GM18909 (cell line): ENCODE measurements at regions not wholly inside any gene's neighbourhood (a gene's known extent, or its start where the extent isn't known, plus 50 kb on each side); places are given as distances from the start of the nearest gene placed in this dataset.
"Not testable (repeated sequence)": the region's sequence is repeated elsewhere in the genome, so short reads cannot be mapped to it uniquely, and the experiment has no call there.

Experiments used
- ATAC-seq: cut with Tn5 transposase; IDR thresholded peaks from one replicate; pipeline ENCODE4 v1.9.1; 2021; ENCODE audit warnings: mild to moderate bottlenecking; ENCODE audit not compliant: unreplicated experiment, poor library complexity

DNA sequence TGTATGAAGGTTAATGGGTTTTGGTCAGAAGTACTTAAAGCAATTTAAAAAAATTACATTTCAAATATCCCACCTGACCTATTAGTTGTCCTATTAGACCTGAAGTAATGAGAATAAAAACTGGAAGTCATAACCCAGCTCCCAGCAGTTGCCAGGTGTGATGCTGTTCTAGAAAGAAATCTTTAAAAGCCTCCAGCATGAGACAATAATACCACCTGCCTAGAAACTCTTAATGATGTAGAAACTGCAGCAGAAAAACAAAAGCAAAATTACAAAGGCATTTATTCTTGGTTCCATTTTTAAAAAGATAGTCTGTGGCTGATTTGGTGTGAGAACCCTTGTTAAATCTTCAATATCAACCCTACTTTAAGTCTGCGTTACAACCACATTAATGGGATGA, 1137.7 kb upstream of the TENM3 start:
- ATAC-seq = no peak

DNA sequence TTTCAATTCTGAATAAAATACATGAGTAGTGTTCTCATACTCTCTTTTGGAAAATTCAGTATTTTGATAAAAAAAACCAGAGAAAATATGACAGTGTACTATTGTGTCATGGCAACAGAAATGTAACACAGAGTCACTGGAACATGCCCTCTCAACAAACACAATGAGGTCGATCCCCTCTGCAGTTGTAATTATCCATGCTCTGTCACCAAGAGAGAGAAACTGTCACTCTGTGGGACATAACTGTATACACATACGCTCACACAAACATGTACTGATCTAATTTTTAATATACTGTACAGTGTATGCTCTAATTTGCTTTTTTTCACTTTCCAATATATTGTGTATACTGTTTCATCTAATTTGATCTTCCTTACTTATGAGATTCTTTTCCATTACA, 1136.8 kb upstream of the TENM3 start:
- ATAC-seq = no peak

DNA sequence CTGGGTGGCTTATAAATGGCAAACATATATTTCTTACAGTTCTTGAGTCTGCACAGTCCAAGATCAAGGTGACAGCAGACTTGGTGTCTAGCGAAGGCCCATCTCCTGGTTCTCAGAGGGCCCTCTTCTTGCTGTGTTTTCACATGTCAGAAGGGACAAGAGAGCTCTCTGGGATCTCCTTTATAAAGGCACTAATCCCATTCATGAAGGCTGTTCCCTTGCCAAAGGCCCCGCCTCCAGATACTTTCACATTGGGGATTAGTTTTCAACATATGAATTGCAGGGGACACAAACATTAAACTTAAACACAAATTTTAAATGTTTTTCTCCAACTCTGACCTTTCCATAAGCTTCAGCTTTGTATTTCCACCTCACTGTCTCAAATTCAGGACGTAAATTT, 1135.0 kb upstream of the TENM3 start:
- ATAC-seq = no peak

DNA sequence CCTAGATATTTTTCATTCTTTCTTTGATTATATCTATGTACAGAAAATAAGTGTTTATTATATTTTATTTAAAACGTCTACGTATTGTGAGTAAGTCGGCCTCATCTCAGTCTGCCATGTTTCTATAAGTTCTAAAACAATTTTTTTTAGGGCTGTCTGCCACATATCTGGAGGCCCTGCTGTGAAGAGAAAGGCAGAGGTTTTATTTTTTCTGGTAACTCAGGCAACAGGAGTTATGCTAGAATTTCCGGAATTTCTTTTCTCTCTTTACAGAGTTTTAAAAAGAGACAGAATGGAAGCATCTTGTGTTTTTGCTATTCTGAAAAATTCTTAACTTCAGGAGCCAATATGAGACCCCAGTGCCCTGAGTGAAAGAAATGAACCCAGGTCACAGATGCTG, 1124.0 kb upstream of the TENM3 start:
- ATAC-seq = no peak

DNA sequence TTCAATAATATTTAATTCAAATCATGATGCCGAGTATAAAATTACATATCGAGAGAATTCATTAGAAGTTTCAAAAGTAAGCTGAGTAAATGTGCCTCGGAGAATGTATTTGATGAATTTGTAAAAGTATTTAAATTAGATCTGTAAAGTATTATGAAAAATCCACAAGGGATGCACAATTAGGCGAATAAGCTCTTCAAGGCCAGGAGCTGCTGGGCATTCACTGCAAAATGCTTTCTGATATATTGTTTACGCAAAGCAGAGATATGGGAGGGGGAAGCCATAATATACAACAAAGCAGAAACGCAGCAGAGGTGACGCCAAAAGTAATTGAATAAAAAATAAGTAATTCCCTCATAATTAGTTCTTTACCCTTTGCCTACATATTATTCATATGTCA, 1121.5 kb upstream of the TENM3 start:
- ATAC-seq = no peak

DNA sequence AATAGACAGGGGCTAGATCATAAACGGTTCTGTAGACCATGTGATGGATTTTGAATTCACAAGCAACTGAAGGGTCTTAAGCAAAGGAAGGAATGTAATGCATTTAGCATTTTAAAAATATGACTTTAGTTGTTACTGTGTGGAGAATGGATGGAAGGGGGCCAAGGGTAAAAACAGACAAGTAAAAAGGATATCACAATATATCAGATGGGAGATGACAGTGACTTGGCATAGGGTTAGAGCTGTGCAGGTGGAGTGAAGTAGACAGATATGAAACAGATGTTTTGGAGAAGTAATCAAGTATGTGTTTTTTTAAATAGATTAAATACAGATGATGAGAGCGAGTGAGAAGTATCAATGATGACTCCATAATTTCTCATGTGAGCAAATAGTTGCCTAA, 1116.0 kb upstream of the TENM3 start:
- no peak for ATAC-seq

DNA sequence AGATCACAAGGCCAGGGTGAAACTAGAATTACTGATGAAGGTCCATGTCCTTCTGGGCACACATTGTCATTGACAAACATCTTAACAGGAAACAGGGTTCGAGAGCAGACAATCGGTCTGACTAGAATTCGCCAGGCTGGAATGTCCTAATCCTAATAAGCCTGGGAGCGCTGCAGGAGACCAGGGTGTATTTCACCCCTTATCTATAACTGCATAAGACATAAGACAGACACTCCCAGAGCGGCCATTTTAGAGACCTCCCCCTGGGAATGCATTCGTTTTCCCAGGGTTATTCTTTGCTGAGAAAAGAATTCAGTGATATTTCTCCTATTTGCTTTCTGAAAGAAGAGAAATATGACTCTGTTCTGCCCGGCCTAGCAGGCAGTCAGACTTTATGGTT, 1112.9 kb upstream of the TENM3 start:
- not testable (repeated sequence) for ATAC-seq

DNA sequence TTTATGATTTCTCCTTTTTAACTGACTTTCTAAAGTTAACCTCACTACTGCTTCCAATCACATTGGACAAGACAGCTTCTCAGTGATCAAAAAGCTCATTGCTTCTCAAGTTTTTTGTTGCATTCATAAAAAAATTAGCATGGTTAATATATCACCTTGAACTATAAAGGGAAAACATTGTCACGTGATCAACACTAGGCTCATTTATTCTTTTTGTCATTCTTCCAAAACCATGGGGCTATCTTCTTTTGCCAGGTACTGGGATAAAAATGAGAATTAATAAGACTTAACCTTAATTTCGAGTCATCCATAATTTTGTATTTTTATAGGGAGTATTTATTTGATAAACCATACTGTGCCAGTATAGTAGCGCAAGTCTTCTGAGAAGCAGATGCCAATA, 1105.9 kb upstream of the TENM3 start:
- ATAC-seq = no peak

DNA sequence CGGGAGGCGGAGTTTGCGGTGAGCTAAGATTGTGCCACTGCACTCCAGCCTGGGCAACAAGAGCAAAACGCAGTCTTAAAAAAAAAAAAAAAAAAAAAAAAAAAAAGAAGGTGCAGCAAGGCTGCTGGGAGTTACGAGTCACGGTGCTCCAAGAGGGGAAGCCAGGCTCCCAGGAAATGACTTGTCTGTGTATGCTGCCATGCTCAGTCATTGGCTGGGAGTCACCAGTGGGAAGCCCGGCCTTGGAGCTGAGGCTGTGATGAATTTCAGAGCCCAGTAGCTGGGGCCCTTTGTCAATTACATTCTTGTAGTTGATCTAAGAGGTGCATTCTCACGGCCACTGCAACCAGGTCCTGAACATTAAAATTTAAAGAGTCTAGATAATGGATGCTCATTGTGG, 1105.1 kb upstream of the TENM3 start:
- ATAC-seq = no peak

DNA sequence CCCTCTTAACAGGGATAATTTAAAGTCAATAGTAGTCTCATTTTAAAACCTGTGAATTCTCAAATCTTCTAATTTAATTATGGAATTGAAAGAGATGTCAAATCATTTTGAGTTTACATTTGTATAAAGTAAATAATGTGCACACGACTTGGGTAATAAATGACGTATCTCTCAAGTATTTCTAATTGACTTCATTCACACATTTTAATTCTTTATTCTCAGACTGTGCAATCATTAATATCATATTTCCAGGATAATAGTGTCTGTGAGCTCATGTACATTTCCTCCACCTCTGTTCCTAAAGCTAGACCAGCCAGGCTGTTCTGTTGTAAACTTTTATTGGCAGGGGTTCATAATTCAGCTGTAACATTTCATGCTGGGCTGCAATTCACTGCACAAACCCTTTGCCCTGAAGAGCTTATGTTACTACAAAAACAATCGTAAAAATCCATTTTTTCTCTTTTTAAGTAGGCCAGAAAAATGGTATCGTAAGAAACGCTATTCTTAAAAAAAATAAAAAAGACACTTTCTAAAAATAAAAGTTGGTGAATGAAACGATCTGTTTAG, 1103.1 kb upstream of the TENM3 start:
- ATAC-seq = no peak

DNA sequence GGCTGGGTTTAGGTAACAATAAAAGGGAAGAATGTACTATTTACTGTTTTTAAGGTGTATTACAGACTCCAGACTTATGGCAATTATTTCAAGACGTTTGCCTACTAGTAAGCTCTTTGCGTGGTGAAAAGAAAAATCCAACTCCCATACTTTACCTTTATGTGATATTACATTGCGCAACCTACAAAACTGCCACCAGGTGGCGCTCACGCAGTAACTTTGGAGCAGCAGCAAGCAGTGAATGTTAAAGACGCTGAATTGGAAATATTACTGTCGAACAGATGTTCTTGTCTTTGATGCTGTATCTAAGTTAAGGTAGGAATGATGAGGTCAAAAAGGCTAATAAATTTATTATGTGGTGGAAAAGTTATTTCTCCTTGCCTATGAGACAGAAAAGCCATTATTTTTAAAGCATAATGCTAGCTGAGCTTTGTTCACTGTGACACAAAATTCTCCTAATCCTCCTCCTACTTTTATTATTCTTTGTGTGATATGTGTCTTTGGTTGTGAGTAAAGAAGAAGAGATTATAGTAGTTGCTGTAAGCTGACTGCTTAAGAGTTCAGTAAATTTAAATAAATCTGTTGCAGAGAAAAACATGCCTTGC, 1099.8 kb upstream of the TENM3 start:
- peak; percentile 91 for ATAC-seq

DNA sequence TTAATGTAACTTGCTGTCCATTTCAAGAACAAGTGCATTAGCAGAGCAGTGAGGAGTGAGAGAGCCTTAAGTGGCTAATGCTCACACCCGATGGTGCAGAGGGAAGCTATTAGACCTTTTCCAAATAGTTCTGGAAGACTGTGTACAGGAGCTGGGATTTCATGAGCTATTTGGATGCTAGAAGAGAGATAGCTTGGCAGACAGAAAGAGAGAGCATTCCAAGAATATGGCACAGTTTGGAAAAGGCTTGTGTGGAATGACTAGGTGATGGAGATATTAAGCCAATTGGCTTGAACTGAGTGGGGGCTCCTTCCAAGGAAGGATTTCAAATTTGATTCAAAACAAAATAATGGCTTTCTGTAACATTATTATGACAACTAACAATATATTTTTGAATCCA, 1097.2 kb upstream of the TENM3 start:
- no peak for ATAC-seq

DNA sequence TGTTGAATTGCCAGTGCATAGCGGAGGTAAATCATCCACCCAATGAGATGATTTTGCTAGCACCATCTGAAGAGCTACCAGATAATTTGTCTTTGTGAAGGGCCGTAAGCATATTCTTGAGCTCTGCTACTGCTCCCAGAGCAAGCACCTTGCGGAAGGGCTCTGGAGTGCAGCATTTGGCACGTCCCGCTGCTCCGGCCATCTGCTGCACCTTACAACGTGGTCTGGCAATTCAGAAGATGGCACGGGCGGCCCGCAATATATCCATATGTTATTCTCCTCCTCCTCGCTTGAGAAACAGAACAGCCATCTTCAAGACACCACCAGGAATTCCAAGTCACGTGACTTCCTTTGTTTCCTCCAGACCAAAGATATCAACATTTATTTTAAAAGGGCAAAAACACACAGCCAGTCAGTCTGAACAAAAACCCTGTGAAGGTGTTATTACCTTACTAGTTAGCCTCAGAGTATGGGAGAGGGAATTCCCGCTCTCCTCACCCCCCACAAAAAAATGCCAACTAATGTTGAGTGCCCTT, 1095.7 kb upstream of the TENM3 start:
- no peak for ATAC-seq

DNA sequence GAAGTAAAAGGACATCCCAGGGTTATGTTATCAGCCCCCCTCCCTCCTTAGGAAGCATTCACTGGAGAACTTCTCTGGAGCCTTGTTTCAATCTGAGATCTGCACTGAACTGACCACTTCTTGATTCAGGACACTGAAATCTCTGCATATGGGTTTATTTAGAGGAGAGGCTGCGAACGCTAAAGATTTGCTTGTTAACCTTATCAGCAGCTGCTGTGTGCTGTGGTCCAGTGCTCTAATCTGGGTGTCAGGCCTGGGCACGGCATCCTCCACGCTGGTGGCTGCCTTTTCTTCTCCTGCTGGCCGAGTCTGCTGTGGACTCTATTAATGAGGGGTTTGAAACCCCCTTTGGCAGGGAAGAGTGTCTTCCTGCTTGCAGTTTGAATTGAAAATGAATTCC, 1094.7 kb upstream of the TENM3 start:
- no peak for ATAC-seq

DNA sequence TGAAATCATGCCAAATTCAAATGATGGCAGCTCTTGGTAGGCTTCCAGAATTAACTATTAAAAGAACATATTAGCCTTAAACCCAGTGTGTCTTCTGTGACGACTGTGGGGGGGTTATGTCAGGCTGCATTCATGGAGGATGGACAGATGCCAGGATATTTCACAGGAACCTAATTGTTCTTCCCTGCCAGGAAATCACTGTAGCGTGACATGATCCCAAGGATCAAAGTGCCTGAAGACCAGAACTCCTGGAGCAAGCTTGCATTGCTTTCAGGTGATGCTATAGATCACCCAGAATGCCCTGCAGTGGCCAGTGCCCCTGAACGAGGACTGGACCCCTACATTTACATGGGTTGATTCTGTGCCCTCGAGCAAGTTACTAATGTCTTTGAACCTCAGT, 1093.0 kb upstream of the TENM3 start:
- ATAC-seq = no peak

DNA sequence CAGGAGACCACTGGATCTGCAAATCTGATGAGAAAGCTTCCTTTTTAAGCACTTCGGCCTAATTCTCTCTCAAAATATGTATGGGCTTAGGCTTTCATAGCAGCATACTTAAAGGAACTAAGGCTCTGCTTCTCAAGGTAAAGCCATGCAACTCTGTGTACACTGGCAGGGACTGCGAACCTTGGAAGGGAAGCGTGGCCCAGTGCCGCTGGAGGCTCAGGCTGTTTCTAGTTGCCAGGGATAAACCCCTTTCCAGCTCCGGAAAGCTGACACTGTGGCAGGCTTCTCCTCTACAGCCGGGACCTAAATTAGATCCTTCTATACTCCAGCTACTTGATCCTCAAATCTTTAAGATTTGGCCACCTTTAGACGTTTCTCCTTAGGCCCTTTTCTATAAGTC, 1091.3 kb upstream of the TENM3 start:
- ATAC-seq = no peak

DNA sequence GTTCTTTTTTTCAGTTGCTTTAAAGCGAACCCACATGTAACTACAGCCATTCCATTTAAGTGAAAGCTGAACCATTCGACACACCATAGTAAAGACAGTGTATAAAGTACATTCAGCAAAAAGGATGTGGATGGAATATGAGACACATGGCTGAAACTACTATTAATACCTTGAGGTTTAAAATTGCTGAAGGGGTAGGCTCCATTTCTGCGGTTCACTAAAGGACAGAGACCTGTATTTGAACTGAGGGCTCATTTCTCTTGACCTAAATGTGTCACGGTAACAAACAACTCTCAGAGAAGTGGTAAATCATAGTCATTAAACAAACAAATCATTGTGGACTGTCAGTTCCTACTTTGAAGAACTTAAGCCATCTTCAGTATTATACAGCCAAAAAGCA, 1085.6 kb upstream of the TENM3 start:
- ATAC-seq = no peak

DNA sequence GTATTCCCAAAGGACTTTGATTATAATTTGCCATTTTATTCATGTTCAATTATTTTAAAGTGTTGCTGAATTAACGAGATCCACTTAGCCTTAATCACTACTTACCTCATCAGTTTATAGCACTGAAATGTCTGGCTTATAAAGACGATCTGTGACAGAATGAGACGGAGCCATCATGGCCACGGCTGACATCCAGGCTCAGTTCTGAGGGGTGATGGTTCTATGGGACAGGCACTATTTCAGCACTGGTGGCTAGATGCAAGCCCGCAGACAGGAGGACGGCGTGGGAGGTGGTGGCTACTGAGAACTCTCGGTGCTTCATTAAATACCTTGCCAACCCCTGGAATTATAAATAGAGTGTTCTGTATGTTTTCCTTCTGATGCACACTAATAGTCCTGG, 1084.2 kb upstream of the TENM3 start:
- no peak for ATAC-seq

DNA sequence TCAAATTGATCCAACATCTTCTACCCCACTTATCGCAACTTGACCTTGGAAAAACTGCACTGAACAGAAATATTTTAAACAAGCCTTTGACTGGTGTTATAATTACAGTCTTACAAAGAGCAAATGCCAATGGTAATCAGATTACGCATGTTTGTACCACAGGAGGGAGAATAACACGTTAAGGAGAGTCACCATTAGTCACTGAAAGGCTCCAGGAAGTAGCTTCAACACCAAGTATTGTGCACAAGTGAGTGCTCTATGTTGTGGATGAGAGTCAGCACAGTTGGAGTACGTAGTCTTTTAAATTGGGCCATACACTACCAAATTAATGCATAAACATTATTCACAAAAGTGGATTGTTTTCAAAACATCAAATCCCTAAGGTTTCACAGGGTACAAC, 1081.5 kb upstream of the TENM3 start:
- no peak for ATAC-seq

DNA sequence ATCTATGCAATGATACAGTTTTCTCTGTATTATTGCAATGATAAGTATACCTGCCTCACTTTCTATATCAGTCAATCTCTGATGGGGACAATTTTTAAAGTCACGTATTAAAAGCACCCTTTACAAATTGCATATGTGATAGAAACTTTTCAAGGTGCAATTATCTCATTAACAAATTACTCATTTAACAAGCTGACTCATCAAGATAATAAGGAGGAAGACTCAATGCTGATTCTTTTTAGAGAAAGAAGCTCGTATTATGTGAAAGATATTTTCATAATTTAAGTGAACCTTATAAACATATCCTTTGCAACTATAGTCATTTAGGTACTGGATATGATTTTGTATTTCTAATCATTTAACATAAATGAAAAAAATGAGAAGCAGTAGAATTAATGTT, 1080.9 kb upstream of the TENM3 start:
- ATAC-seq = no peak

DNA sequence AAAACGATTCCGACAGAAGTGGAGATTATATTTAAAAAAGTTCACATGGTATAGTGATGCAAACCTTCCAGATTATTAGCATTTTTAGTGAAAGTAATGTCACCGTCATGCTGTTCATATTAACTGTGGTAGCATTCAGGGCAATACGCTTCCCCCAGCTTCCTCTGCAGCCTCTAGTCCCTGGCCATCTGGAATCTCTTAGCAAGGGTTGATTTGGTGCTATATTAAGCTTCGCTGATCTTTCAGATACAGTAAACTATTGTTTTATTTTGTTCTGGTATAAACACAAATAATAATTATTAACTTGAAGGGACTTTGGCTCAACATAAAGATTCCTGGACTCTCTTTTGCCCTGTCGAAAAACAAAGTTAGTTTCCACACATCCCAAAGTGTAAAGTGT, 1080.5 kb upstream of the TENM3 start:
- no peak for ATAC-seq

DNA sequence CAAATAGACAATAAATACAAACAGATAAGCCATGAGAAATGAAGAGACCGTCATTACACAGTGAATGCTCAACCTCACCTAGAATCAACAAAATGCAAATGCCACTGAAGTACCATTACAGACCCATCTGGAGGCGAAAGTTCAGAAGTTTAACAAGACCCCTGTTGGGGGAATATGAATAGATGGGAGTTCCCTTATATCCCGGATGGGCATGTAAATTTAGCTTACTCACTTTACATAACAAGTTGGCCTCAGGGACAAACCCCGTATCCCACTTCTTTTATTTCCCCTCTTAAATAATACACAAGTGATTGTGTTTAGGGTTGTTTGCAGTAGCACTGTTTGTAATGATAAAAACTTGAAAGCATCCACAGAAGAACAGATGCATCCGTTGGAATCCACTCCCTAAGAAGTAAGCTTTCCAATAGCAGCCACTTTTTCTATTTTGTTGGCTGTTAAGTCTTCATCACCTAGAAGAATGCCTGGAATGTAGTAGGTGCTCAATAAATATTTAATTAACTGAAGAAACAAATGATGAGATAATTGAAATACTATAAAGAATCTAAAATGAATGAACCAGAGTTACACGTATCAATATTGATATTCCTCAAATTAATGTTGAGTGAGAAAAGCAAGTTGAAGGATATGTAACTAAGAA, 1076.3 kb upstream of the TENM3 start:
- no peak for ATAC-seq
